HepG2 (cell line): ENCODE measurements at regions not wholly inside any gene's neighbourhood (a gene's known extent, or its start where the extent isn't known, plus 50 kb on each side); places are given as distances from the start of the nearest gene placed in this dataset.

Experiments used
- ATAC-seq: fragments of 200-7000 bp; cut with Tn5 transposase; 3 replicates; pipeline ENCODE4 v1.9.1; 2020; ENCODE audit warnings: mild to moderate bottlenecking, moderate library complexity
- BruUV-seq: library from RNA; stranded (reverse); fragments of 400-500 nt; replicated peaks from 2 replicates; lab custom pipeline; 2021; lab: Mats Ljungman, UMichigan
- CTCF ChIA-PET: fragments of 300-600 bp; formaldehyde crosslinking; extraction: SDS; loops from one replicate; lab custom pipeline; 2021; ENCODE audit warnings: low total read pairs, inconsistent platforms, low intra/inter-chr PET ratio; lab: Yijun Ruan, JAX
- POLR2A ChIA-PET: fragments of 350-600 bp; sonication (Branson Sonifier 250); formaldehyde crosslinking; loops from one replicate; lab custom pipeline; 2020; ENCODE audit warnings: antibody characterized with exemption, inconsistent platforms; lab: Yijun Ruan, JAX
- DNase-seq: peaks from one replicate; pipeline ENCODE4 v3.0.0-alpha.2; 2015; ENCODE audit warnings: low spot score
- FAIRE-seq: peaks from 3 replicates; lab custom pipeline; 2011; peaks lifted over from hg19 to GRCh38; lab: Jason Lieb, UNC
- H2AFZ ChIP-seq: one replicate; pipeline ENCODE4 v1.6.1; 2011; ENCODE audit warnings: low read length, inconsistent platforms
- H3K27ac ChIP-seq: fragments of 300-600 bp; 3 replicates; pipeline ENCODE4 v1.8.0; 2011; ENCODE audit warnings: mixed run types, mild to moderate bottlenecking, mixed read lengths, low read length, inconsistent platforms; ENCODE audit not compliant: insufficient read depth; ENCODE audit errors: extremely low read length
- H3K27me3 ChIP-seq, 2 experiments: fragments of 200-600 bp in 1 of 2; 2 replicates in 1 of 2; 3 replicates in 1 of 2; pipeline versions ENCODE4 v1.6.0 to v1.8.0; 2011; ENCODE audit warnings: low read length in 2 of 2, mild to moderate bottlenecking in 2 of 2, moderate library complexity in 2 of 2, inconsistent platforms in 1 of 2; ENCODE audit not compliant: insufficient read depth in 2 of 2, control insufficient read depth in 1 of 2
- H3K36me3 ChIP-seq, 2 experiments: fragments of 200-600 bp in 1 of 2; replicated peaks in 1 of 2; 2 replicates in 1 of 2; 3 replicates in 1 of 2; pipeline versions ENCODE4 v1.5.1 to v1.8.0; 2011; ENCODE audit warnings: low read length in 2 of 2, inconsistent platforms in 1 of 2; ENCODE audit not compliant: insufficient read depth in 2 of 2, control insufficient read depth in 1 of 2
- H3K4me1 ChIP-seq: 2 replicates; pipeline ENCODE4 v1.5.1; 2012; ENCODE audit warnings: low read length, inconsistent platforms; ENCODE audit not compliant: insufficient read depth
- H3K4me2 ChIP-seq: 2 replicates; pipeline ENCODE4 v1.6.0; 2011; ENCODE audit warnings: low read depth, low read length, inconsistent platforms
- H3K4me3 ChIP-seq, 3 experiments: fragments of 200-600 bp in 1 of 3; sonication (generic), shearing (Covaris generic) in 1 of 3; replicated peaks in 1 of 3; 2 replicates each; pipeline ENCODE4 v1.5.1; 2011 to 2016; ENCODE audit warnings: low read length in 3 of 3, inconsistent platforms in 2 of 3, low read depth in 2 of 3, mild to moderate bottlenecking in 2 of 3, control low read depth in 1 of 3, mixed read lengths in 1 of 3; ENCODE audit not compliant: insufficient read depth in 1 of 3
- H3K79me2 ChIP-seq: one replicate; pipeline ENCODE4 v1.6.1; 2011; ENCODE audit warnings: low read length, inconsistent platforms; ENCODE audit not compliant: insufficient read depth
- H3K9ac ChIP-seq: 2 replicates; pipeline ENCODE4 v1.6.0; 2011; ENCODE audit warnings: mild to moderate bottlenecking, low read depth, low read length, inconsistent platforms; ENCODE audit not compliant: insufficient read depth
- H3K9me3 ChIP-seq: 2 replicates; pipeline ENCODE4 v1.5.1; 2012; ENCODE audit warnings: mild to moderate bottlenecking, low read length
- H4K20me1 ChIP-seq: 2 replicates; pipeline ENCODE4 v1.6.0; 2011; ENCODE audit warnings: inconsistent platforms, mild to moderate bottlenecking, low read length, moderate library complexity; ENCODE audit not compliant: insufficient read depth
- ARHGAP35 ChIP-seq: sonication (generic); formaldehyde crosslinking; IDR thresholded peaks from 2 replicates; pipeline ENCODE4 v1.9.0; 2022; ENCODE audit warnings: mild to moderate bottlenecking, inconsistent platforms, moderate library complexity, missing genetic modification reagents, borderline replicate concordance
- FOXA3 ChIP-seq: IDR thresholded peaks from 2 replicates; pipeline ENCODE4 v1.6.1; 2016; ENCODE audit warnings: missing genetic modification reagents, missing compliant biosample characterization
- HMG20A ChIP-seq: IDR thresholded peaks from 2 replicates; pipeline ENCODE4 v1.6.1; 2016; ENCODE audit warnings: borderline replicate concordance
- MTF2 ChIP-seq: sonication (generic); formaldehyde crosslinking; IDR thresholded peaks from 2 replicates; pipeline ENCODE4 v1.5.0; 2020; ENCODE audit warnings: missing genetic modification reagents, borderline replicate concordance
- NCOR1 ChIP-seq: fragments of 200-600 bp; sonication (generic); IDR thresholded peaks from 2 replicates; pipeline ENCODE4 v1.7.0; 2017; ENCODE audit warnings: antibody characterized with exemption, low read length, borderline replicate concordance
- RBFOX2 ChIP-seq: fragments of 200-400 bp; formaldehyde crosslinking; IDR thresholded peaks from 2 replicates; pipeline ENCODE4 v1.6.1; 2017; ENCODE audit warnings: low read depth, mild to moderate bottlenecking, low read length
- RFX1 ChIP-seq: fragments of 450-650 bp; IDR thresholded peaks from 2 replicates; pipeline ENCODE4 v1.6.1; 2017
- ZBTB3 ChIP-seq: sonication (generic); formaldehyde crosslinking; IDR thresholded peaks from 2 replicates; pipeline ENCODE4 v1.4.0; 2020; ENCODE audit warnings: low read depth, mild to moderate bottlenecking, moderate library complexity, missing genetic modification reagents, borderline replicate concordance
- ZFX ChIP-seq: sonication (generic); formaldehyde crosslinking; IDR thresholded peaks from 2 replicates; pipeline ENCODE4 v1.4.0; 2020; ENCODE audit warnings: mild to moderate bottlenecking, low read depth, missing genetic modification reagents, moderate library complexity
- ZMYM3 ChIP-seq: sonication (generic); formaldehyde crosslinking; IDR thresholded peaks from 2 replicates; pipeline ENCODE4 v1.5.1; 2020; ENCODE audit warnings: mild to moderate bottlenecking, missing genetic modification reagents
- ZNF44 ChIP-seq: sonication (generic); formaldehyde crosslinking; IDR thresholded peaks from 2 replicates; pipeline ENCODE4 v1.5.1; 2020; ENCODE audit warnings: mild to moderate bottlenecking, missing genetic modification reagents
- ZNF841 ChIP-seq: sonication (generic); formaldehyde crosslinking; IDR thresholded peaks from 2 replicates; pipeline ENCODE4 v1.8.1; 2023; ENCODE audit warnings: missing genetic modification reagents, borderline replicate concordance
- WGBS: methylation state at CpG from one replicate; pipeline ENCODE4 v1.1.6; 2017; ENCODE audit warnings: low lambda C conversion rate; 5-methylcytosine and 5-hydroxymethylcytosine counted together
- in situ Hi-C: cut with HindIII; loops from 2 replicates; pipeline ENCODE4 v1.10.0; 2017; ENCODE audit warnings: low pct_unique_long_range_greater_than_20kb; ENCODE audit not compliant: extremely low pct_ligation_motif_present
- intact Hi-C: fragments of 100-400 bp; cut with micrococcal nuclease; formaldehyde crosslinking; loops from one replicate; pipeline ENCODE4 v1.10.0; 2022; ENCODE audit not compliant: unreplicated experiment
- TF ChIP-seq, protein P1 (sequence below): sonication (generic); formaldehyde crosslinking; IDR thresholded peaks from 2 replicates; pipeline ENCODE4 v1.5.1; 2020; ENCODE audit warnings: mild to moderate bottlenecking, missing genetic modification reagents
- TF ChIP-seq, protein P2 (sequence below): sonication (generic); formaldehyde crosslinking; IDR thresholded peaks from 2 replicates; pipeline ENCODE4 v1.4.0; 2020; ENCODE audit warnings: mild to moderate bottlenecking, missing genetic modification reagents
- TF ChIP-seq, protein P3 (sequence below): sonication (generic); formaldehyde crosslinking; IDR thresholded peaks from 2 replicates; pipeline ENCODE4 v1.4.0; 2020; ENCODE audit warnings: mild to moderate bottlenecking, low read depth, missing genetic modification reagents
- TF ChIP-seq, protein P4 (sequence below): sonication (generic); formaldehyde crosslinking; IDR thresholded peaks from 2 replicates; pipeline ENCODE4 v1.8.0; 2022; ENCODE audit warnings: missing genetic modification reagents, mild to moderate bottlenecking, moderate library complexity, borderline replicate concordance

DNA sequence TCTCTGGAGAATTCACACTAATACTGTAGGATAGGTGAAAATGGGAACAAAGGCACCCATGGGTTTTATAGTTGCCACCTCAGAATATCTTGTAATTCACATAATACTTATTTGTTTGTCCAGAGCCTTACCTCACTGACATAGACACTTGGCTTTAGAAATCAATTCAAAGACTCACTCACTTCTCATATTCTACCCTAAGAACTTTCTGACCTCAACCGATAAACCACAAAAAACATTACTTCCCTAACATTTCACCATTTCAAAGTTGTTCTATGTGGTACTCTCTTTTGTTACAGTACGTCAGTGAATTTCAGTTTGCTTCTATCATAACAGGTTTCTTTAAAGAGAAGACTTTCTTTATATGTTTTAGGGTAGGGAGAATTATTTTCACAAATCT lies 359.3 kb downstream of the IGSF11 start:
- POLR2A ChIA-PET, result no interaction called here
- DNase-seq (no peak), FAIRE-seq (no peak), ATAC-seq (no peak)
- in situ Hi-C loops (no loop called here), intact Hi-C loops (no loop called here)
- TF ChIP-seq, protein P1, sequence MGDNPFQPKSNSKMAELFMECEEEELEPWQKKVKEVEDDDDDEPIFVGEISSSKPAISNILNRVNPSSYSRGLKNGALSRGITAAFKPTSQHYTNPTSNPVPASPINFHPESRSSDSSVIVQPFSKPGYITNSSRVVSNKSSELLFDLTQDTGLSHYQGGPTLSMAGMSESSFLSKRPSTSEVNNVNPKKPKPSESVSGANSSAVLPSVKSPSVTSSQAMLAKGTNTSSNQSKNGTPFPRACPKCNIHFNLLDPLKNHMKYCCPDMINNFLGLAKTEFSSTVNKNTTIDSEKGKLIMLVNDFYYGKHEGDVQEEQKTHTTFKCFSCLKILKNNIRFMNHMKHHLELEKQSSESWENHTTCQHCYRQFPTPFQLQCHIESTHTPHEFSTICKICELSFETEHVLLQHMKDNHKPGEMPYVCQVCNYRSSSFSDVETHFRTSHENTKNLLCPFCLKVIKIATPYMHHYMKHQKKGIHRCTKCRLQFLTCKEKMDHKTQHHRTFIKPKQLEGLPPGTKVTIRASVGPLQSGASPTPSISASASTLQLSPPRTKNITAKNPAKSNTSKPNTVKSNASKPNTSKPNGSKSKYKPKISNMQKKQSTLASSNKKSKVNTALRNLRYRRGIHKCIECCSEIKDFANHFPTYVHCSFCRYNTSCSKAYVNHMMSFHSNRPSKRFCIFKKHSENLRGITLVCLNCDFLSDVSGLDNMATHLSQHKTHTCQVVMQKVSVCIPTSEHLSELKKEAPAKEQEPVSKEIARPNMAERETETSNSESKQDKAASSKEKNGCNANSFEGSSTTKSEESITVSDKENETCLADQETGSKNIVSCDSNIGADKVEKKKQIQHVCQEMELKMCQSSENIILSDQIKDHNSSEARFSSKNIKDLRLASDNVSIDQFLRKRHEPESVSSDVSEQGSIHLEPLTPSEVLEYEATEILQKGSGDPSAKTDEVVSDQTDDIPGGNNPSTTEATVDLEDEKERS (CRISPR knock-in tag), result no peak
- TF ChIP-seq FOXA3 (no peak), MTF2 (no peak), HMG20A (CRISPR knock-in tag) (no peak), ZMYM3 (CRISPR knock-in tag) (no peak), ZBTB3 (CRISPR knock-in tag) (no peak), ZFX (CRISPR knock-in tag) (no peak), ARHGAP35 (CRISPR knock-in tag) (no peak), NCOR1 (no peak), ZNF44 (CRISPR knock-in tag) (no peak), RFX1 (no peak), ZNF841 (no peak), RBFOX2 (no peak)
- TF ChIP-seq, protein P2, sequence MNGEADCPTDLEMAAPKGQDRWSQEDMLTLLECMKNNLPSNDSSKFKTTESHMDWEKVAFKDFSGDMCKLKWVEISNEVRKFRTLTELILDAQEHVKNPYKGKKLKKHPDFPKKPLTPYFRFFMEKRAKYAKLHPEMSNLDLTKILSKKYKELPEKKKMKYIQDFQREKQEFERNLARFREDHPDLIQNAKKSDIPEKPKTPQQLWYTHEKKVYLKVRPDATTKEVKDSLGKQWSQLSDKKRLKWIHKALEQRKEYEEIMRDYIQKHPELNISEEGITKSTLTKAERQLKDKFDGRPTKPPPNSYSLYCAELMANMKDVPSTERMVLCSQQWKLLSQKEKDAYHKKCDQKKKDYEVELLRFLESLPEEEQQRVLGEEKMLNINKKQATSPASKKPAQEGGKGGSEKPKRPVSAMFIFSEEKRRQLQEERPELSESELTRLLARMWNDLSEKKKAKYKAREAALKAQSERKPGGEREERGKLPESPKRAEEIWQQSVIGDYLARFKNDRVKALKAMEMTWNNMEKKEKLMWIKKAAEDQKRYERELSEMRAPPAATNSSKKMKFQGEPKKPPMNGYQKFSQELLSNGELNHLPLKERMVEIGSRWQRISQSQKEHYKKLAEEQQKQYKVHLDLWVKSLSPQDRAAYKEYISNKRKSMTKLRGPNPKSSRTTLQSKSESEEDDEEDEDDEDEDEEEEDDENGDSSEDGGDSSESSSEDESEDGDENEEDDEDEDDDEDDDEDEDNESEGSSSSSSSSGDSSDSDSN (CRISPR knock-in tag), result no peak
- TF ChIP-seq, protein P3, sequence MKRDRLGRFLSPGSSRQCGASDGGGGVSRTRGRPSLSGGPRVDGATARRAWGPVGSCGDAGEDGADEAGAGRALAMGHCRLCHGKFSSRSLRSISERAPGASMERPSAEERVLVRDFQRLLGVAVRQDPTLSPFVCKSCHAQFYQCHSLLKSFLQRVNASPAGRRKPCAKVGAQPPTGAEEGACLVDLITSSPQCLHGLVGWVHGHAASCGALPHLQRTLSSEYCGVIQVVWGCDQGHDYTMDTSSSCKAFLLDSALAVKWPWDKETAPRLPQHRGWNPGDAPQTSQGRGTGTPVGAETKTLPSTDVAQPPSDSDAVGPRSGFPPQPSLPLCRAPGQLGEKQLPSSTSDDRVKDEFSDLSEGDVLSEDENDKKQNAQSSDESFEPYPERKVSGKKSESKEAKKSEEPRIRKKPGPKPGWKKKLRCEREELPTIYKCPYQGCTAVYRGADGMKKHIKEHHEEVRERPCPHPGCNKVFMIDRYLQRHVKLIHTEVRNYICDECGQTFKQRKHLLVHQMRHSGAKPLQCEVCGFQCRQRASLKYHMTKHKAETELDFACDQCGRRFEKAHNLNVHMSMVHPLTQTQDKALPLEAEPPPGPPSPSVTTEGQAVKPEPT (CRISPR knock-in tag), result no peak
- TF ChIP-seq, protein P4, sequence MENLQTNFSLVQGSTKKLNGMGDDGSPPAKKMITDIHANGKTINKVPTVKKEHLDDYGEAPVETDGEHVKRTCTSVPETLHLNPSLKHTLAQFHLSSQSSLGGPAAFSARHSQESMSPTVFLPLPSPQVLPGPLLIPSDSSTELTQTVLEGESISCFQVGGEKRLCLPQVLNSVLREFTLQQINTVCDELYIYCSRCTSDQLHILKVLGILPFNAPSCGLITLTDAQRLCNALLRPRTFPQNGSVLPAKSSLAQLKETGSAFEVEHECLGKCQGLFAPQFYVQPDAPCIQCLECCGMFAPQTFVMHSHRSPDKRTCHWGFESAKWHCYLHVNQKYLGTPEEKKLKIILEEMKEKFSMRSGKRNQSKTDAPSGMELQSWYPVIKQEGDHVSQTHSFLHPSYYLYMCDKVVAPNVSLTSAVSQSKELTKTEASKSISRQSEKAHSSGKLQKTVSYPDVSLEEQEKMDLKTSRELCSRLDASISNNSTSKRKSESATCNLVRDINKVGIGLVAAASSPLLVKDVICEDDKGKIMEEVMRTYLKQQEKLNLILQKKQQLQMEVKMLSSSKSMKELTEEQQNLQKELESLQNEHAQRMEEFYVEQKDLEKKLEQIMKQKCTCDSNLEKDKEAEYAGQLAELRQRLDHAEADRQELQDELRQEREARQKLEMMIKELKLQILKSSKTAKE (CRISPR knock-in tag), result no peak
- no peaks in the 10 kb centered on the region for H3K79me2 ChIP-seq
- H3K9me3 ChIP-seq, result no peaks in the 10 kb centered on the region
- no peaks in the 10 kb centered on the region for H3K36me3 ChIP-seq
- BruUV-seq, result no TSS peak
- H3K4me2 ChIP-seq, result no peak overlapping the region
- no peak overlapping the region for H2AFZ ChIP-seq
- H3K27ac ChIP-seq, result no peak overlapping the region
- WGBS, result 5% methylated on average over 2 of the region's 2 CpGs
- CTCF ChIA-PET, result no interaction called here
- no peaks in the 10 kb centered on the region for H3K27me3 ChIP-seq
- no peaks in the 10 kb centered on the region for H4K20me1 ChIP-seq
- no peak overlapping the region for H3K9ac ChIP-seq
- no peaks in the 10 kb centered on the region for H3K4me1 ChIP-seq
- no peak overlapping the region for H3K4me3 ChIP-seq
